Endothelial cell of umbilical vein (primary cell): ENCODE measurements at regions not wholly inside any gene's neighbourhood (a gene's known extent, or its start where the extent isn't known, plus 50 kb on each side); places are given as distances from the start of the nearest gene placed in this dataset.

ENCODE experiments used
- BruUV-seq: library from RNA; stranded (reverse); fragments of 400-500 nt; replicated peaks from 2 replicates; lab custom pipeline; 2021; lab: Mats Ljungman, UMichigan
- CTCF ChIA-PET: fragments of 300-600, 350-600 bp; sonication (Branson Sonifier 250); formaldehyde crosslinking; loops from one replicate; lab custom pipeline; 2021; ENCODE audit warnings: antibody characterized with exemption, inconsistent platforms; lab: Charles Lee
- POLR2A ChIA-PET: fragments of 300-600, 350-600 bp; sonication (Branson Sonifier 250); formaldehyde crosslinking; loops from one replicate; lab custom pipeline; 2021; ENCODE audit warnings: antibody characterized with exemption, inconsistent platforms; lab: Charles Lee
- DNase-seq: peaks from one replicate; pipeline ENCODE4 v3.0.0-alpha.2; 2011; ENCODE audit warnings: low read depth, low spot score
- FAIRE-seq: peaks from 2 replicates; lab custom pipeline; 2011; peaks lifted over from hg19 to GRCh38; lab: Jason Lieb, UNC
- H2AFZ ChIP-seq: 2 replicates; pipeline ENCODE4 v1.6.0; 2012; ENCODE audit warnings: low read depth, low read length, control low read depth, inconsistent platforms
- H3K27ac ChIP-seq: 2 replicates; pipeline ENCODE4 v1.5.1; 2011; ENCODE audit warnings: low read depth, mild to moderate bottlenecking, control low read depth, low read length, moderate library complexity; ENCODE audit not compliant: insufficient read depth
- H3K27me3 ChIP-seq, 2 experiments: 2 replicates each; pipeline versions ENCODE4 v1.6.0 to v1.6.1; 2011; ENCODE audit warnings: low read length in 2 of 2, mixed read lengths in 1 of 2; ENCODE audit not compliant: control insufficient read depth in 2 of 2, insufficient read depth in 2 of 2
- H3K36me3 ChIP-seq, 2 experiments: 2 replicates in 1 of 2; 3 replicates in 1 of 2; pipeline ENCODE4 v1.5.1; 2011; ENCODE audit warnings: low read length in 2 of 2, mild to moderate bottlenecking in 1 of 2, moderate library complexity in 1 of 2; ENCODE audit not compliant: control insufficient read depth in 2 of 2, insufficient read depth in 2 of 2; ENCODE audit errors: extremely low read depth in 1 of 2
- H3K4me1 ChIP-seq: 3 replicates; pipeline ENCODE4 v1.5.1; 2011; ENCODE audit warnings: mild to moderate bottlenecking, low read length; ENCODE audit not compliant: control insufficient read depth, insufficient read depth; ENCODE audit errors: extremely low read depth
- H3K4me2 ChIP-seq: 2 replicates; pipeline ENCODE4 v1.6.1; 2011; ENCODE audit warnings: low read length, control low read depth, mixed read lengths; ENCODE audit not compliant: insufficient read depth
- H3K4me3 ChIP-seq, 3 experiments: fragments of 200-600 bp in 1 of 3; sonication (generic), shearing (Covaris generic) in 1 of 3; replicated peaks in 1 of 3; 2 replicates each; pipeline ENCODE4 v1.5.1; 2011 to 2016; ENCODE audit warnings: control low read depth in 3 of 3, low read length in 3 of 3, mild to moderate bottlenecking in 2 of 3, inconsistent platforms in 1 of 3, low read depth in 1 of 3, moderate library complexity in 1 of 3; ENCODE audit not compliant: insufficient read depth in 1 of 3
- H3K79me2 ChIP-seq: 2 replicates; pipeline ENCODE4 v1.6.0; 2012; ENCODE audit warnings: low read length, inconsistent platforms; ENCODE audit not compliant: control insufficient read depth, insufficient read depth
- H3K9ac ChIP-seq: replicated peaks from 2 replicates; pipeline ENCODE3; 2011; ENCODE audit warnings: low read length, control low read depth; ENCODE audit not compliant: insufficient read depth; ENCODE audit errors: extremely low read depth
- H3K9me1 ChIP-seq: replicated peaks from 3 replicates; pipeline ENCODE4 v1.6.0; 2011; ENCODE audit warnings: mild to moderate bottlenecking, low read length; ENCODE audit not compliant: control insufficient read depth, insufficient read depth; ENCODE audit errors: extremely low read depth
- H3K9me3 ChIP-seq: replicated peaks from 2 replicates; pipeline ENCODE4 v1.5.1; 2012; ENCODE audit warnings: low read length, inconsistent platforms; ENCODE audit not compliant: control insufficient read depth, insufficient read depth
- H4K20me1 ChIP-seq: replicated peaks from 2 replicates; pipeline ENCODE3; 2011; ENCODE audit warnings: mild to moderate bottlenecking, low read length; ENCODE audit not compliant: control insufficient read depth, insufficient read depth; ENCODE audit errors: extremely low read depth
- EZH2 ChIP-seq: IDR thresholded peaks from 2 replicates; pipeline ENCODE4 v1.6.1; 2012; ENCODE audit warnings: borderline replicate concordance, low read depth, mild to moderate bottlenecking, moderate library complexity, low read length, inconsistent platforms; ENCODE audit not compliant: severe bottlenecking
- FOS ChIP-seq: IDR thresholded peaks from 2 replicates; pipeline ENCODE4 v1.6.1; 2011; ENCODE audit warnings: mild to moderate bottlenecking, low read length, moderate library complexity, borderline replicate concordance; ENCODE audit not compliant: insufficient read depth
- GATA2 ChIP-seq: IDR thresholded peaks from 2 replicates; pipeline ENCODE4 v1.7.0; 2011; ENCODE audit warnings: low read depth, mild to moderate bottlenecking, moderate library complexity, mixed read lengths, low read length; ENCODE audit not compliant: insufficient read length, insufficient read depth
- JUN ChIP-seq: IDR thresholded peaks from 2 replicates; pipeline ENCODE4 v1.6.1; 2011; ENCODE audit warnings: borderline replicate concordance, low read depth; ENCODE audit not compliant: insufficient read length, insufficient read depth
- MYC ChIP-seq: IDR thresholded peaks from one replicate; pipeline ENCODE4 v1.6.1; 2011; ENCODE audit warnings: mild to moderate bottlenecking, low read depth, low read length
- POLR2A ChIP-seq: IDR thresholded peaks from 2 replicates; pipeline ENCODE4 v1.6.1; 2012; ENCODE audit warnings: low read depth, mild to moderate bottlenecking, control low read depth, low read length
- POLR2AphosphoS5 ChIP-seq: IDR thresholded peaks from 2 replicates; pipeline ENCODE4 v1.6.1; 2012; ENCODE audit warnings: low read depth, mild to moderate bottlenecking, control low read depth, low read length, moderate library complexity; ENCODE audit not compliant: insufficient read depth
- dilution Hi-C: fragments of 300-500 bp; cut with MboI; formaldehyde crosslinking; loops from one replicate; pipeline ENCODE4 v1.15.0; 2019; ENCODE audit warnings: low sequenced_read_pairs; ENCODE audit not compliant: extremely low pct_ligation_motif_present
- intact Hi-C: fragments of 100-400 bp; cut with micrococcal nuclease; formaldehyde crosslinking; loops from one replicate; pipeline ENCODE4 v1.10.0; 2022
- TF ChIP-seq, protein P1 (sequence below), 2 donors: IDR thresholded peaks; 1 replicate in 1 of 2; 2 replicates in 1 of 2; pipeline ENCODE4 v1.5.1; 2011; ENCODE audit warnings: low read length in 2 of 2, mild to moderate bottlenecking in 2 of 2, moderate library complexity in 2 of 2, control low read depth in 1 of 2, inconsistent platforms in 1 of 2, low read depth in 1 of 2; ENCODE audit not compliant: insufficient read depth in 1 of 2; ENCODE audit errors: extremely low read depth in 1 of 2
- TF ChIP-seq, protein P2 (sequence below): IDR thresholded peaks from 2 replicates; pipeline ENCODE4 v1.6.1; 2011; ENCODE audit not compliant: insufficient read depth, insufficient read length

DNA sequence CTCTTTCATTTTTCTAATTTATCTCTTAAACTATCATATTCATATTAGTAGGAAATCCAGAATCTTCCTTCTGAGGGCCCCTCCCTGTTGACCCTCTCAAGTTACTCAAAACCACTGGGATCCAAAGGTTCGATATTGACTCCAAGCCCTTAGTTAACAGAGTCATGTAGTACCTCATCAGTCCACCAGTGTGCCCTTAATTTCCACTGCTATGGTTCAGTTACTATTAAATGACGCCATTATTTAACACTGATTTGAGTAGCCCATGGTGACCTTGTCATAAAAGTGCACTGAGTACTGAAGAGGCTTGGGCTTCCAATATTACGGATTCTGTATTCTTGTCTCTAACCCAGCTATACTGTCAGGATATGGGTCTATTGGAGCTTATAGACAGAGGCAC, 91.9 kb upstream of the MS4A8 start:
- ChIA-PET CTCF (interaction anchor here (0.7 to 3.0 kb wide), 3 partner anchors 26 to 244 kb away, joined by 3 to 19 read pairs (median 3); no protein-coding TSS in a partner anchor), POLR2A (no interaction called here)
- H4K20me1 ChIP-seq: no peaks in the 10 kb centered on the region
- BruUV-seq: no TSS peak
- dilution Hi-C loops: no loop called here
- H3K36me3 ChIP-seq: no peaks in the 10 kb centered on the region
- H2AFZ ChIP-seq: no peak overlapping the region
- H3K27ac ChIP-seq: no peak overlapping the region
- H3K27me3 ChIP-seq: peaks cover 0 to 2% of the 10 kb centered on the region in 2 experiments
- H3K9me3 ChIP-seq: no peaks in the 10 kb centered on the region
- H3K79me2 ChIP-seq: no peaks in the 10 kb centered on the region
- H3K9me1 ChIP-seq: no peaks in the 10 kb centered on the region
- H3K4me2 ChIP-seq: no peak overlapping the region
- no peak overlapping the region for H3K9ac ChIP-seq
- FAIRE-seq: no peak
- H3K4me1 ChIP-seq: no peaks in the 10 kb centered on the region
- DNase-seq: no peak
- intact Hi-C loops: no loop called here
- H3K4me3 ChIP-seq: no peak overlapping the region
- no peak for TF ChIP-seq POLR2AphosphoS5
- no peak for TF ChIP-seq FOS
- no peak for TF ChIP-seq GATA2
- TF ChIP-seq, protein P1, sequence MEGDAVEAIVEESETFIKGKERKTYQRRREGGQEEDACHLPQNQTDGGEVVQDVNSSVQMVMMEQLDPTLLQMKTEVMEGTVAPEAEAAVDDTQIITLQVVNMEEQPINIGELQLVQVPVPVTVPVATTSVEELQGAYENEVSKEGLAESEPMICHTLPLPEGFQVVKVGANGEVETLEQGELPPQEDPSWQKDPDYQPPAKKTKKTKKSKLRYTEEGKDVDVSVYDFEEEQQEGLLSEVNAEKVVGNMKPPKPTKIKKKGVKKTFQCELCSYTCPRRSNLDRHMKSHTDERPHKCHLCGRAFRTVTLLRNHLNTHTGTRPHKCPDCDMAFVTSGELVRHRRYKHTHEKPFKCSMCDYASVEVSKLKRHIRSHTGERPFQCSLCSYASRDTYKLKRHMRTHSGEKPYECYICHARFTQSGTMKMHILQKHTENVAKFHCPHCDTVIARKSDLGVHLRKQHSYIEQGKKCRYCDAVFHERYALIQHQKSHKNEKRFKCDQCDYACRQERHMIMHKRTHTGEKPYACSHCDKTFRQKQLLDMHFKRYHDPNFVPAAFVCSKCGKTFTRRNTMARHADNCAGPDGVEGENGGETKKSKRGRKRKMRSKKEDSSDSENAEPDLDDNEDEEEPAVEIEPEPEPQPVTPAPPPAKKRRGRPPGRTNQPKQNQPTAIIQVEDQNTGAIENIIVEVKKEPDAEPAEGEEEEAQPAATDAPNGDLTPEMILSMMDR (IDR thresholded peaks at IDR 0.05; ENCODE audit: extremely low read depth in 1 of 2, insufficient read depth in 1 of 2, low read depth in 1 of 2, low read length in 2 of 2): no peak
- TF ChIP-seq JUN: no peak
- TF ChIP-seq, protein P2, sequence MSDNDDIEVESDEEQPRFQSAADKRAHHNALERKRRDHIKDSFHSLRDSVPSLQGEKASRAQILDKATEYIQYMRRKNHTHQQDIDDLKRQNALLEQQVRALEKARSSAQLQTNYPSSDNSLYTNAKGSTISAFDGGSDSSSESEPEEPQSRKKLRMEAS: no peak
- no peak for TF ChIP-seq POLR2A
- no peak for TF ChIP-seq MYC
- no peak for TF ChIP-seq EZH2
